GM23248 (cell line): ENCODE measurements at regions not wholly inside any gene's neighbourhood (a gene's known extent, or its start where the extent isn't known, plus 50 kb on each side); places are given as distances from the start of the nearest gene placed in this dataset.

Experiments
- EZH2 ChIP-seq: fragments of 200-600 bp; sonication (generic); IDR thresholded peaks from 2 replicates; pipeline ENCODE4 v1.6.1; 2018; ENCODE audit warnings: antibody characterized with exemption, mild to moderate bottlenecking; ENCODE audit not compliant: insufficient read depth, poor library complexity, severe bottlenecking
- EZH2phosphoT487 ChIP-seq: fragments of 200-600 bp; sonication (generic); IDR thresholded peaks from 2 replicates; pipeline ENCODE4 v1.6.1; 2018; ENCODE audit warnings: antibody characterized with exemption, moderate library complexity, mild to moderate bottlenecking, low read depth; ENCODE audit not compliant: insufficient read depth

- TF ChIP-seq EZH2, result no peak
- TF ChIP-seq EZH2phosphoT487, result no peak
These were observed 297.6 kb upstream of the C2CD4B start for GRCh38 chr15:62462721-62463120.
